ENCODE measurements at regions not wholly inside any gene's neighbourhood (a gene's known extent, or its start where the extent isn't known, plus 50 kb on each side); places are given as distances from the start of the nearest gene placed in this dataset.

- no peak for TF ChIP-seq GATA2 (IDR thresholded peaks at IDR 0.05; ENCODE audit: low read depth, low read length)
- no peak for TF ChIP-seq GATA3 (IDR thresholded peaks at IDR 0.05; ENCODE audit: low read depth, low read length)
These were observed 109.8 kb upstream of the ATXN1 start for GRCh38 chr6:16871047-16871446.

- TF ChIP-seq GATA2 (IDR thresholded peaks at IDR 0.05; ENCODE audit: low read depth, low read length) (no peak), GATA3 (IDR thresholded peaks at IDR 0.05; ENCODE audit: low read depth, low read length) (no peak)
These were observed 107.7 kb upstream of the ATXN1 start for GRCh38 chr6:16868968-16869367.

- TF ChIP-seq GATA3 (IDR thresholded peaks at IDR 0.05; ENCODE audit: low read depth, low read length) (no peak), GATA2 (IDR thresholded peaks at IDR 0.05; ENCODE audit: low read depth, low read length) (no peak)
These were observed 96.8 kb upstream of the ATXN1 start for GRCh38 chr6:16857969-16858592.

- TF ChIP-seq GATA2 (IDR thresholded peaks at IDR 0.05; ENCODE audit: low read depth, low read length): no peak
- no peak for TF ChIP-seq GATA3 (IDR thresholded peaks at IDR 0.05; ENCODE audit: low read depth, low read length)
These were observed 94.2 kb upstream of the ATXN1 start for GRCh38 chr6:16855460-16855859.

- TF ChIP-seq GATA3 (IDR thresholded peaks at IDR 0.05; ENCODE audit: low read depth, low read length): no peak
- no peak for TF ChIP-seq GATA2 (IDR thresholded peaks at IDR 0.05; ENCODE audit: low read depth, low read length)
These were observed 93.7 kb upstream of the ATXN1 start for GRCh38 chr6:16854986-16855385.

GRCh38 chr6:16852671-16853070 lies 91.4 kb upstream of the ATXN1 start:
- TF ChIP-seq GATA3 (IDR thresholded peaks at IDR 0.05; ENCODE audit: low read depth, low read length) (no peak), GATA2 (IDR thresholded peaks at IDR 0.05; ENCODE audit: low read depth, low read length) (no peak)

GRCh38 chr6:16851758-16852157 lies 90.5 kb upstream of the ATXN1 start:
- TF ChIP-seq GATA2 (IDR thresholded peaks at IDR 0.05; ENCODE audit: low read depth, low read length) (no peak), GATA3 (IDR thresholded peaks at IDR 0.05; ENCODE audit: low read depth, low read length) (no peak)

GRCh38 chr6:16851044-16851540 lies 89.8 kb upstream of the ATXN1 start:
- no peak for TF ChIP-seq GATA2 (IDR thresholded peaks at IDR 0.05; ENCODE audit: low read depth, low read length)
- no peak for TF ChIP-seq GATA3 (IDR thresholded peaks at IDR 0.05; ENCODE audit: low read depth, low read length)

- TF ChIP-seq GATA2 (IDR thresholded peaks at IDR 0.05; ENCODE audit: low read depth, low read length) (no peak), GATA3 (IDR thresholded peaks at IDR 0.05; ENCODE audit: low read depth, low read length) (no peak)
These were observed 89.4 kb upstream of the ATXN1 start for GRCh38 chr6:16850681-16851026.

- no peak for TF ChIP-seq GATA2 (IDR thresholded peaks at IDR 0.05; ENCODE audit: low read depth, low read length)
- TF ChIP-seq GATA3 (IDR thresholded peaks at IDR 0.05; ENCODE audit: low read depth, low read length): no peak
These were observed 88.9 kb upstream of the ATXN1 start for GRCh38 chr6:16849988-16850680.

GRCh38 chr6:16849280-16849987 lies 88.2 kb upstream of the ATXN1 start:
- TF ChIP-seq GATA2 (IDR thresholded peaks at IDR 0.05; ENCODE audit: low read depth, low read length): no peak
- TF ChIP-seq GATA3 (IDR thresholded peaks at IDR 0.05; ENCODE audit: low read depth, low read length): no peak

GRCh38 chr6:16846399-16846778 lies 85.1 kb upstream of the ATXN1 start:
- TF ChIP-seq GATA3 (IDR thresholded peaks at IDR 0.05; ENCODE audit: low read depth, low read length) (peak; percentile 78), GATA2 (IDR thresholded peaks at IDR 0.05; ENCODE audit: low read depth, low read length) (peak; percentile 63; the same call in 1 of the 2 replicates)

- TF ChIP-seq GATA2 (IDR thresholded peaks at IDR 0.05; ENCODE audit: low read depth, low read length) (peak; percentile 34; the same call in 1 of the 2 replicates), GATA3 (IDR thresholded peaks at IDR 0.05; ENCODE audit: low read depth, low read length) (0 out of 2 replicates have a peak, but pooled peaks have one; percentile 15)
These were observed 82.9 kb upstream of the ATXN1 start for GRCh38 chr6:16844183-16844582.

GRCh38 chr6:16842676-16843075 lies 81.4 kb upstream of the ATXN1 start:
- TF ChIP-seq GATA3 (IDR thresholded peaks at IDR 0.05; ENCODE audit: low read depth, low read length) (no peak), GATA2 (IDR thresholded peaks at IDR 0.05; ENCODE audit: low read depth, low read length) (no peak)
